ENCODE measurements at regions not wholly inside any gene's neighbourhood (a gene's known extent, or its start where the extent isn't known, plus 50 kb on each side); places are given as distances from the start of the nearest gene placed in this dataset.

GRCh38 chr10:124146483-124146882 is 53.1 kb upstream of the CHST15 start:
- FAIRE-seq (no peak), DNase-seq (peak in 1 of 5 donors; percentile 7)
- intact Hi-C loops (cut with DNase I) = no loop called here
- Histone ChIP-seq H3K9me3 (ENCODE audit: control insufficient read depth in 2 of 3, insufficient read depth in 1 of 3, low read length in 3 of 3) (no peaks in the 10 kb centered on the region), H3K4me3 (ENCODE audit: low read length in 3 of 3) (no peak overlapping the region), H3K27me3 (ENCODE audit: control insufficient read depth, insufficient read depth, low read length) (no peaks in the 10 kb centered on the region), H3K4me1 (ENCODE audit: control insufficient read depth in 2 of 3, insufficient read depth in 2 of 3, low read depth in 1 of 3, low read length in 3 of 3) (peaks cover 3 to 9% (median 4%) of the 10 kb centered on the region in 3 donors), H3K27ac (ENCODE audit: low read depth in 2 of 2, low read length in 2 of 2) (no peak overlapping the region), H3K9ac (ENCODE audit: low read length in 3 of 3) (peak overlapping the region in 1 of 3 donors; percentile 14), H3K36me3 (ENCODE audit: control insufficient read depth in 2 of 3, insufficient read depth in 3 of 3, low read length in 3 of 3) (no peaks in the 10 kb centered on the region)
- TF ChIP-seq CTCF (IDR thresholded peaks at IDR 0.05; ENCODE audit: borderline replicate concordance, extremely low read depth, insufficient read depth) = no peak

DNA sequence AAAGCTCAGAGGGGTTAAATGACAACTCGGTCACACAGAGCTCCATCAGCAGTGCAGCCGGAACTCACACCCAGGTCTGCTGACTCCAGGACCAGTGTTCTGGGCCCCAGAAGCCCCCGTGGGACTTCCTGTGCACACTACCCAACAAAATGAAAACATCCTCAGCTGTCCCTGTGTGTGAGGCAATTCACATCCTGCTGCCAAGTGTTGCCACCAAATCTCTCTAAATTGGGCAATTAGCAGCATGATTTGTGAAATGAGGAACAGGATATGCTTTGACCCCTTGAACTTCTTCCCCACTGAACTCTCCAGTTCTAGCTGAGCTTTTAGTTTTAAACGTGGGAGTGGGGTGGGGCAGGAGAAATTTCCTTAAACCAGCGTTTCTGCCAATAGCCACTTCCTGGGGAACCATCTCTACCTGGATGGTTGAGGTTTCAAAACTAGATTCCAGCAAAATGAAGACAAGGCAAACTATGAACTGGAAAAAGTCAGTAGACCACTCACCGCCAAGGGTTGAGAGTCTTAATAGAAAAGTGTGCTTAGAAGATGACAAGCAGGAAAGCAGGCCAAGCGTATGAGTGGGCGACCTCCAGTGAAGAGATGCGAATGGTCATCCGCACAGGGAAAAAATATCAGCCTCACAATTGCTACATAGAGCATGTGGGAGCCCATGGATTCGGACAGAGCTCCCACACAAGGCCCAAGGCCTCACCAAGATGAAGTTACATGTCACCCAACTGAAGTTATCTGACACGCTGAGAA is 51.9 kb upstream of the CHST15 start:
- Histone ChIP-seq H3K9ac (ENCODE audit: low read length in 3 of 3) (no peak overlapping the region), H3K36me3 (ENCODE audit: control insufficient read depth in 2 of 3, insufficient read depth in 3 of 3, low read length in 3 of 3) (no peaks in the 10 kb centered on the region), H3K9me3 (ENCODE audit: control insufficient read depth in 2 of 3, insufficient read depth in 1 of 3, low read length in 3 of 3) (no peaks in the 10 kb centered on the region), H3K4me3 (ENCODE audit: low read length in 3 of 3) (no peak overlapping the region), H3K27me3 (ENCODE audit: control insufficient read depth, insufficient read depth, low read length) (no peaks in the 10 kb centered on the region), H3K4me1 (ENCODE audit: control insufficient read depth in 2 of 3, insufficient read depth in 2 of 3, low read depth in 1 of 3, low read length in 3 of 3) (peaks cover 3 to 9% (median 4%) of the 10 kb centered on the region in 3 donors), H3K27ac (ENCODE audit: low read depth in 2 of 2, low read length in 2 of 2) (peak overlapping the region in 1 of 2 donors; percentile 70)
- TF ChIP-seq CTCF (IDR thresholded peaks at IDR 0.05; ENCODE audit: borderline replicate concordance, extremely low read depth, insufficient read depth) = no peak
- DNase-seq = peak in 3 of 5 donors; percentile 65 to 86 (median 69)
- no peak for FAIRE-seq
- intact Hi-C loops (cut with DNase I) = no loop called here

DNA sequence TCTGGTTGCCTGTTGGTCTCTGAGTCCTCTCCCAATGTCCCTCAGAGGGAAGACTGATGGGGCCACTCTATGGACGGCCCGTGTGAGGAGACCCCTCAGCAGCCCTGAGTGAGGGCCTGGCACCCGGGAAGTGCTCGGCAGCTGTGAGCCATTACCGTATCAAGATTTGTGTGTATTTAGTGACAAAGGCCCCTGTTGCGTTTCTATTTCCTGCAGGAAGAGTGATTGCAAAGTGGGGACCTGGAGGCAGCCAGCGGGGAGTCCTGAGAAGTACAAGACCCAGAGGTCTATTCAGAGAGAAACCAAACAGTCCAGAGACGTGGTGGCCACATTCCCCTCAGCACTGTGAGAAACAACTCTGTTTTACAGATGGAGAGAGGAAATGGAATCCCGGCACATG is 51.1 kb upstream of the CHST15 start:
- FAIRE-seq = no peak
- Histone ChIP-seq H3K36me3 (ENCODE audit: control insufficient read depth in 2 of 3, insufficient read depth in 3 of 3, low read length in 3 of 3) (no peaks in the 10 kb centered on the region), H3K4me3 (ENCODE audit: low read length in 3 of 3) (no peak overlapping the region), H3K9ac (ENCODE audit: low read length in 3 of 3) (no peak overlapping the region), H3K27ac (ENCODE audit: low read depth in 2 of 2, low read length in 2 of 2) (peak overlapping the region in 1 of 2 donors; percentile 64), H3K9me3 (ENCODE audit: control insufficient read depth in 2 of 3, insufficient read depth in 1 of 3, low read length in 3 of 3) (no peaks in the 10 kb centered on the region), H3K4me1 (ENCODE audit: control insufficient read depth in 2 of 3, insufficient read depth in 2 of 3, low read depth in 1 of 3, low read length in 3 of 3) (peaks cover 3 to 9% (median 4%) of the 10 kb centered on the region in 3 donors), H3K27me3 (ENCODE audit: control insufficient read depth, insufficient read depth, low read length) (no peaks in the 10 kb centered on the region)
- no peak for DNase-seq
- no peak for TF ChIP-seq CTCF (IDR thresholded peaks at IDR 0.05; ENCODE audit: borderline replicate concordance, extremely low read depth, insufficient read depth)
- intact Hi-C loops (cut with DNase I) = no loop called here

All from kidney (tissue), 13 donors.